Stimulated activated effector memory CD8-positive, alpha-beta T cell treated with anti-CD3 and anti-CD28 coated beads, Interleukin-12 subunit alpha, Interleukin-12 subunit beta, amount 100 ng/mL, for 72 hours (primary cell): ENCODE measurements at regions not wholly inside any gene's neighbourhood (a gene's known extent, or its start where the extent isn't known, plus 50 kb on each side); places are given as distances from the start of the nearest gene placed in this dataset.

Experiments
- ATAC-seq: fragments of 150-1000 bp; cut with Tn5 transposase; 2 replicates; pipeline ENCODE4 v1.10.0; 2021
- DNase-seq, 2 donors: peaks; one replicate each; pipeline ENCODE4 v3.0.0; 2021 to 2022; ENCODE audit warnings: low spot score in 2 of 2
- H3K27ac Mint-ChIP-seq: one replicate; pipeline ENCODE4 v1.8.0; 2022; ENCODE audit warnings: mild to moderate bottlenecking, mixed read lengths
- H3K36me3 Mint-ChIP-seq: one replicate; pipeline ENCODE4 v1.8.0; 2022; ENCODE audit warnings: mild to moderate bottlenecking, mixed read lengths
- H3K4me1 Mint-ChIP-seq: one replicate; pipeline ENCODE4 v1.8.0; 2022; ENCODE audit warnings: mixed read lengths
- H3K4me3 Mint-ChIP-seq: one replicate; pipeline ENCODE4 v1.8.0; 2022; ENCODE audit warnings: mild to moderate bottlenecking, mixed read lengths
- H3K9me3 Mint-ChIP-seq: one replicate; pipeline ENCODE4 v1.8.0; 2022; ENCODE audit warnings: mixed read lengths

DNA sequence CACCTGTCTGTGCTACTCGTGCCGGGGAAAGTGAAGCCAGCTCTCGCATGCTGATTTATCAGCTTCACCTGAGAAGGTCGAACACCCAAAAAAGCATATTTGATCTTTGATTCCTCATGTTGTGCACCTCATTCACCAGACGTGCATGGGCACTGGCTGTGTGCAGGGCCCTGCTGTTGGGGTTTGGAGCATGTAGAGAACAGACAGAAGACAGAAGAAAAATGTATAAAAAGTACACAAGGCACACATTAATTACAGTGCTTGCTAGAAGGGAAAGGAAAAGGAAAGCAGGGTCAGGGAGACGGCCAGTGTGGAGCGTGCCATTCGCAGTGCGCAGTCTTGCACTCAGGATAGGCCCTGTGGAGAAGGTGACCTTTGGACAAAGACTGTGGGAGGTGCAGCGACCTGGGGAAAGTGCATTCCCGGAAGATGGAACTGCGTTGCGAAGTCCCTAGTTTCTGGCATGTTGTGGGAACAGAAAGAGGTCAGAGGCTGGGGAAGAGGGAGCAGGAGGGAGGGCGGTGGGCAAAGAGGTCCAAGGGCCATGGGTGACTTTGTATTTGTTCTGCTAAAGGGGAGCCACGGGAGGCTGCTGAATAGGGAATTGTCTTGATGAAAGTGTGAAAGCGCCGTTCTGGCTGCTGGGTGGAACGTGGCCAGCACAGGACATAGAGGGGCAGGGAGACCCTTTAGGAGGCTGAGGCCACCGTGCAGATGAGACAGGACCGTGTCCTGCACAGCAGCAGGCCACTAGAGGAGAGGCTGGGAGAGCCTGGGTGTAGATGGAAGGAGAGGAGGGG is 232.8 kb downstream of the GLRX3 start:
- Mint-ChIP-seq H3K36me3 (no peaks in the 10 kb centered on the region), H3K27ac (no peak overlapping the region), H3K4me1 (no peaks in the 10 kb centered on the region), H3K4me3 (no peak overlapping the region), H3K9me3 (peaks cover 4% of the 10 kb centered on the region)
- no peak for DNase-seq
- ATAC-seq: no peak

DNA sequence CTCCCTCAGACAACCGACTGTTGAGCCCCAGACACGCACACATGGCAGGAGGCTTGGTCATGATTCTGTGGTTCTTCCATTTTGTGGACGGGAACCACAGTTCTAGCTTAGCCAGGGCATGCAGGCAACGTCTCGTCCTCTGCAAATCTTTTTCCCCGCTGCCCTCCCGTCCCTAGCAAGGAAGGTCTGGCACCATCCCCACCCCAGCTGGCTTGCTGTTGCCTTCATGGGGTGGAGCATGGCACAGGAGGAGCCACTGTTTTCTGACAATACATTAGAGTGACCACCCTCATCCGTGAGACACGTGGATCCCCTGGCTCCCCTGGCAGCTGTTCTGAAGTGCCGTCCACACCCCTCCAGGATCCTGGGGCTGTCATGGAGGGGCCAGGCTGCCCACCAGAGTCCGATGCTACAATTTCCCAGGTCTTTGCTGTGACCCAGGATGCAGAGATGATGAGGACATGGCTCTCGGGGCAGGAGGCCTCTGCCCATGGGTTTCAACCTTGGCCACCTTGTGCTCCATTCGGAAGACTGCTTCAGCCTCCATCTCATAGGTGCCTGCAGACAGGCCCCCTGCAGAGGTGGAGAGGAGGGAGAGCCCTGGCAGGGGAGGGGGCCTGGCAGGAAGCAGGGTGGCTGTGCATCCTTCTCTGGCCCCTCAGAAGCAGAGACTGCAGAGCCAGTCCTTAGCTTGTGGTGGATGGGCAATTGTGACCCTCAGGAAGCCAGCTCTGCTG is 233.6 kb downstream of the GLRX3 start:
- H3K36me3 Mint-ChIP-seq: no peaks in the 10 kb centered on the region
- H3K27ac Mint-ChIP-seq: no peak overlapping the region
- no peaks in the 10 kb centered on the region for H3K9me3 Mint-ChIP-seq
- no peak for ATAC-seq
- no peak for DNase-seq
- H3K4me3 Mint-ChIP-seq: no peak overlapping the region
- no peaks in the 10 kb centered on the region for H3K4me1 Mint-ChIP-seq

- Mint-ChIP-seq H3K36me3 (no peaks in the 10 kb centered on the region), H3K27ac (no peak overlapping the region), H3K4me1 (no peaks in the 10 kb centered on the region), H3K4me3 (no peak overlapping the region), H3K9me3 (no peaks in the 10 kb centered on the region)
- DNase-seq (no peak), ATAC-seq (no peak)
These were observed 234.5 kb downstream of the GLRX3 start for GRCh38 chr10:130370721-130371120.

- Mint-ChIP-seq H3K9me3 (no peaks in the 10 kb centered on the region), H3K4me1 (no peaks in the 10 kb centered on the region), H3K36me3 (no peaks in the 10 kb centered on the region), H3K27ac (no peak overlapping the region), H3K4me3 (no peak overlapping the region)
- ATAC-seq: no peak
- no peak for DNase-seq
These were observed 235.0 kb downstream of the GLRX3 start for GRCh38 chr10:130371156-130371555.

DNA sequence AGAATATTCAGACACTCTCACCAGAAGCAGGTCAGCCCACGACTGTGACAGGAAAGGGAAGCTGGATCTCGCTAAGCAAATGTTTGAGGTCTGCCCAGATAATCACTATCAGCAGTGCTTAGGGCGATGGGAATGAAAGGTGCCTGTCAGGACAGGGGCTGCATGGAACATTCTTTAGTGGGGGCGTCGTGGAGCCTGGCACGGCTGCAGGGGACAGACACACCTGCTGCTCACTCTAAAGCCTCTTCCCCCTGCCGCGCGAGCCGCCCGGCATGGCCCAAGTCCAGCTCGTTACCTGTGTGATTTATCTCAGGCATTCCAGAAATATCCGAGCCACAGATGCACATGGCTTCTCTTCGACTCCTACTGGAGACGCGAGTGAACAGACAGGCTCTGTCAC is 235.5 kb downstream of the GLRX3 start:
- no peak for DNase-seq
- Mint-ChIP-seq H3K9me3 (no peaks in the 10 kb centered on the region), H3K4me1 (no peaks in the 10 kb centered on the region), H3K4me3 (no peak overlapping the region), H3K27ac (no peak overlapping the region), H3K36me3 (no peaks in the 10 kb centered on the region)
- ATAC-seq: no peak

DNA sequence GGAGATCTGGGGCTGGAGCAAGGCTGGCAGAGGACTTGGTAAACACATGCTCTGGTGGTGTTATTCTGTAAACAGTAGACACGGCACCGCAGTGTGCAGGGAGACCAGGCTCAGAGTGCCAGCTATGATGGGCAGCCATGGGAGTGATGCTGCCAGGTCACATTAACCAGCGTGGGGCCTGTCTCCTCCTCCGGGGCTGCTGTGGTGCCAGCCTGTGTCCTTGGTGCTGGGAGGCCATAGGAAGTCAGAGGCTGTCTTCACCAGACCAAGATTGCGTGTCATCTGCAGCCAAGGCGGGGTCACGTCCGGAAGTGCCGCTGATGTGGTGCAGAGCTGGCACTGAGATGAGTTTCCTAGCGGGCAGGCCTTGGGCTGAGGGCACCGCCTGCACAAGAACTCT is 236.0 kb downstream of the GLRX3 start:
- no peak overlapping the region for H3K27ac Mint-ChIP-seq
- ATAC-seq (peak; percentile 12), DNase-seq (no peak)
- no peaks in the 10 kb centered on the region for H3K9me3 Mint-ChIP-seq
- H3K4me3 Mint-ChIP-seq: no peak overlapping the region
- no peaks in the 10 kb centered on the region for H3K4me1 Mint-ChIP-seq
- H3K36me3 Mint-ChIP-seq: no peaks in the 10 kb centered on the region

GRCh38 chr10:130372866-130373265 is 236.7 kb downstream of the GLRX3 start:
- no peak overlapping the region for H3K4me3 Mint-ChIP-seq
- ATAC-seq: no peak
- H3K36me3 Mint-ChIP-seq: no peaks in the 10 kb centered on the region
- H3K4me1 Mint-ChIP-seq: no peaks in the 10 kb centered on the region
- no peaks in the 10 kb centered on the region for H3K9me3 Mint-ChIP-seq
- no peak overlapping the region for H3K27ac Mint-ChIP-seq
- DNase-seq: no peak

DNA sequence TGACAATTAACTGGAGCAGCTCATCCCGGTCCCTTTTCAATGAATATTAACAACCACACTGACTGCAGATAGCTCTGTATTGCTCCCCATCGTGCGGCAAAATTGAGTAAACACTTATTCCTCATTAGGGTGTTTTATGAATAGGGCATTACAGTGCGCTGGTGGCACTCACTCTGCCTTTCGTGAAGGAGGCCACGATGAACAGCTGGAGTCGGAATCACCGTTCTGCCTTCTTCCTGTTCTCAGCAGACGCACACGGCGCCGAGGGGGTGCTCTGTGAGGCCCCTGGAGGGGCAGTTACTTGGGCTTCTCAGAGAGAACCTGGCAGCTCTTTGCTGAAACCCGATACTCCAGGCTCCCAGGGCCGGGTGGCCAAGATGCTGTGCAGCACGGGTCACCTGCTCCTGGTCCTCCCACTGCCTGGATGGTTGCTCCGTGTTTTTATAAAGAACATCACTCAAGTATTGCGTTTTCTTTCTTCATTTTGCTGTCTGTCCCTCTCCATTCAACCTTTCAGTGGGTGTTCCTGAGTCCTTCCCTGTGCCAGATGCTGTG is 241.9 kb downstream of the GLRX3 start:
- Mint-ChIP-seq H3K4me1 (no peaks in the 10 kb centered on the region), H3K36me3 (no peaks in the 10 kb centered on the region), H3K9me3 (peaks cover 2% of the 10 kb centered on the region), H3K27ac (no peak overlapping the region), H3K4me3 (no peak overlapping the region)
- no peak for DNase-seq
- ATAC-seq: no peak

DNA sequence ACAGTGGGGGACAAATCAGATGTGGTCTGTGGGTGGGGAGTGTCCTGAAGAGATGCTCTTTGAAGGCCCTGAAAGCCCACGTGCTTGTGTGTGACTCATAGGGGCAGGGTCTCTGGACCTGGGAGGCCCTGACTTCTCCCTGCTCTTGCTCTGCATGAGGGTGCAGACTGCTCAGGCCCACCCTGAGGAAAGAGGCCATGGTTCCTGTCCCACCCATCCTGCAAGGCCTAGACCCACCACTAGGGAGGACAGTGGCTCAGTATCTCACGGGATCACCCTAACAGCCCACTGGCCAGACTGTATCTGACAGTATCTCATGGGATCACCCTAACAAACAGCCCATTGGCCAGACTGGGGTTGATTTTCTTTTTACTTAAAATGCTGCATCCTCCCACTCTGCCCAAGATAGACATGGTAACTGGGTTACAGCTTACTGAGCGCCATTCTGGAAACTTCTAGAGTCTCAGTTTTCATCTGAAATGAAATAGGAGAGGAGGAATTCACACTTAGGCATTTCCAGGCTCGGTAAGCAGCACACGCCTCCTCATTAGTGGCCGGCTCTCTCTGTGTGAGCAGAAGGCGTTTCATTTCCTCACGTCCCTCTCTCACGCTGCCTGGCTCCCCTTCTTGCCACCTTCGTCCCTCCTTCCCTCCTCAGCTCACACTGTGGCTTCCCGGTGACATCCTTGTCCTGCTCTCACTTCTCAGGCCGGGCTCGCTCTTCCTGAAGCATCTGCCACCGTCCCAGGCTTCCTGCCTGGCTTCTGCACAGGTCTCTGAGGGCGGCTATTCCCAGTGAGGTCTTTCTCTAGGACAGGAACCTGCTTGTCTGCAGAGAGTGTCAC is 242.6 kb downstream of the GLRX3 start:
- Mint-ChIP-seq H3K4me1 (no peaks in the 10 kb centered on the region), H3K4me3 (no peak overlapping the region), H3K9me3 (peaks cover 6% of the 10 kb centered on the region), H3K36me3 (no peaks in the 10 kb centered on the region), H3K27ac (no peak overlapping the region)
- DNase-seq (no peak), ATAC-seq (no peak)

DNA sequence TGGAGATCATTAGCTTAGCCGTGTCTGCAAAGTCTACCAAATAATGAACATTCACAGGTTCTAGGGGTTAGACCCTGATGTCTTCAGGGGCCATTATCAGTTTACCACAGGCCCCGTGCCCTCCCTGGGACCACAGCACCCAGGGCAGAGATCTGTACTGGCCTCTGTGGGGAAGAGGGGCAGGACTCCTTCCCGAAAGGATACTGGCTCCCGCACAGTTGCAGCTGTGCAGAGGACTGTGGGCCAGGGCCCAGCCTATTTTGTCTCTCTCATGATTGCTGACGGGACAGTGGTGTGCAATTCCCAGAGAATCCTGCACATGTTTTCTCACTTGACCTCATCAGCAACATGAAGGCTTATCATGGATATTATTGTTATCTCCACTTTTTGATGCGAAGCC is 243.9 kb downstream of the GLRX3 start:
- H3K4me3 Mint-ChIP-seq: no peak overlapping the region
- H3K27ac Mint-ChIP-seq: no peak overlapping the region
- H3K9me3 Mint-ChIP-seq: peaks cover 11% of the 10 kb centered on the region
- H3K36me3 Mint-ChIP-seq: no peaks in the 10 kb centered on the region
- DNase-seq (no peak), ATAC-seq (no peak)
- no peaks in the 10 kb centered on the region for H3K4me1 Mint-ChIP-seq

GRCh38 chr10:130382031-130382430 is 245.8 kb downstream of the GLRX3 start:
- ATAC-seq: no peak
- H3K9me3 Mint-ChIP-seq: peaks cover 19% of the 10 kb centered on the region

DNA sequence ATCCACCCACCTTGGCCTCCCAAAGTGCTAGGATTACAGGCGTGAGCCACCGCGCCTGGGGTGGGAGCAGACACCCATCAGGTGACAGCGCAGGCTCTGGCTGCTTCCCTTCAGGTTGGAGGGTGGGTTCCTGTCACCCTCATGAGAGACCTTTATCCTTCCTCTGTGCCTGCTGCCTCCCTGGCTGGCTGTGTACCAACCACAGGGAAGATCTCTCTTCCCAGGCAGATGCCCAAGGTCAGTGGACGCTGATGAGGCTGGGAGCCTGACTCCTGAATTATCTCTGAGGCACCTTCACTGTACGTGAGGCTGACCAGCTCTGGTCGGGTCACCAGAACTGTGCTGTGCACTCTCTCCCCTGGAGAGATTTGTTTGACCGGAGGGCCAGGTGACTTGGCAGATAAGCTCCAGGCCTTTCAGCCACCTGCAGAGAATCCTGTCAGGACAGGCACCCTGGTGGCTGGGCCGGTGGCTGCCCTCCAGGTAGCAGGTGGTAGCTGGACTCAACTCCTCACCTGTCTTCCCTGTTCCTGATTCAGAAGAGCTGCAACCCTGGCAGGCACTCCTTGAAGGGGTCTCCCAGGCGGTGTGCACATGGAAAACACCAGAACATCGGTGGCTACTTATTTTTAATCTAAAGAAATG is 251.9 kb downstream of the GLRX3 start:
- H3K9me3 Mint-ChIP-seq: peaks cover 23% of the 10 kb centered on the region
- no peak for ATAC-seq
- no peak overlapping the region for H3K27ac Mint-ChIP-seq
- no peaks in the 10 kb centered on the region for H3K4me1 Mint-ChIP-seq
- H3K4me3 Mint-ChIP-seq: no peak overlapping the region
- no peak for DNase-seq
- no peaks in the 10 kb centered on the region for H3K36me3 Mint-ChIP-seq

More at GRCh38 chr10:130382031-130382430, 245.8 kb downstream of the GLRX3 start:
- Mint-ChIP-seq H3K36me3 (no peaks in the 10 kb centered on the region), H3K27ac (no peak overlapping the region), H3K4me1 (no peaks in the 10 kb centered on the region), H3K4me3 (no peak overlapping the region)
- DNase-seq: no peak

DNA sequence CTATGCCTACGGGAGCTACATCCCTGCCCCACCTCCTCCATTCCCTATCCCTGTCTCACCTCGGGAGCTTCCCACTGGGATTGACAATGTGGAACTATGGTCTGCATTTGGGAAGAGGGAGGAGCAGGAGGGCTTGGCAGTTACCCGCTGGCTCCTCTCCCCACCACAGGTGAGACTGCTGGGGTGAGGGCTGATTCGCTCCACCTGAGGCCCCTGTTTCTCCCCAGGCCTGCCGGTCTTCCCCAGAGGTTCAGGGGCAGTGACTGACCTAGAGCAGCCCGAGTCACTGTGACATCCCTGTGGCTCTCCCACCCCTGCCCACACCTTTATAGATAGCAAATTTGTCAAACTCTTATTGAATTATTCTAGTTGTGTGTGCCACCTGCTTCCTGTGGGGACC is 252.6 kb downstream of the GLRX3 start:
- ATAC-seq: no peak
- peaks cover 19% of the 10 kb centered on the region for H3K9me3 Mint-ChIP-seq
- H3K4me3 Mint-ChIP-seq: no peak overlapping the region
- no peaks in the 10 kb centered on the region for H3K36me3 Mint-ChIP-seq
- no peaks in the 10 kb centered on the region for H3K4me1 Mint-ChIP-seq
- no peak for DNase-seq
- no peak overlapping the region for H3K27ac Mint-ChIP-seq

GRCh38 chr10:130389906-130390305 is 253.7 kb downstream of the GLRX3 start:
- no peak overlapping the region for H3K4me3 Mint-ChIP-seq
- DNase-seq: no peak
- ATAC-seq: no peak
- no peak overlapping the region for H3K27ac Mint-ChIP-seq
- no peaks in the 10 kb centered on the region for H3K36me3 Mint-ChIP-seq
- no peaks in the 10 kb centered on the region for H3K4me1 Mint-ChIP-seq
- H3K9me3 Mint-ChIP-seq: peaks cover 14% of the 10 kb centered on the region

- H3K4me1 Mint-ChIP-seq: no peaks in the 10 kb centered on the region
- H3K9me3 Mint-ChIP-seq: peaks cover 10% of the 10 kb centered on the region
These were observed 255.8 kb downstream of the GLRX3 start for GRCh38 chr10:130392031-130392430.

More at GRCh38 chr10:130392031-130392430, 255.8 kb downstream of the GLRX3 start:
- Mint-ChIP-seq H3K36me3 (no peaks in the 10 kb centered on the region), H3K27ac (no peak overlapping the region), H3K4me3 (no peak overlapping the region)
- DNase-seq (no peak), ATAC-seq (no peak)
